ENCODE measurements at regions not wholly inside any gene's neighbourhood (a gene's known extent, or its start where the extent isn't known, plus 50 kb on each side); places are given as distances from the start of the nearest gene placed in this dataset.
"Not testable (repeated sequence)": the region's sequence is repeated elsewhere in the genome, so short reads cannot be mapped to it uniquely, and the experiment has no call there.

DNA sequence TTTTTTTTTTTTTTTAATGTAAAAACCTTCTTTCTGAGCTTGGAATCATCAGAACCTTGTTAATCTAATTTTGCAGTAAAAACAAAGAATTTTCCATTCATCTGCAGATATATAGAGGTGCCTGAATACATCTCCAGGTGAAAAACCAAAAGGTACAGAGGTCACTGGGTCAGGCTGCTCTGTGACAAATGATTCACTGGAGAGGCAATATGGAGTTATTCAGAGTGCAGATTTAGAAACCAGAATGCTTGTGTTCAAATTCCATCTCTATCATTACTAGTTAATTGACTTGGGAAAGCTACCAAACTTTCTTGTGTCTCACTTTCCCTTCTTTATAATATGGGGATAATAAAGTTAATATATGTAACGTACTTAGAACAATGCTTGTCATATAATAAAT is 51.5 kb upstream of the C1orf53 start:
- no peak for DNase-seq

- DNase-seq = no peak
Measured at GRCh38 chr1:197850042-197850441, 52.4 kb upstream of the C1orf53 start.

- no peak for DNase-seq
Measured at GRCh38 chr1:197848350-197848749, 54.1 kb upstream of the C1orf53 start.

DNA sequence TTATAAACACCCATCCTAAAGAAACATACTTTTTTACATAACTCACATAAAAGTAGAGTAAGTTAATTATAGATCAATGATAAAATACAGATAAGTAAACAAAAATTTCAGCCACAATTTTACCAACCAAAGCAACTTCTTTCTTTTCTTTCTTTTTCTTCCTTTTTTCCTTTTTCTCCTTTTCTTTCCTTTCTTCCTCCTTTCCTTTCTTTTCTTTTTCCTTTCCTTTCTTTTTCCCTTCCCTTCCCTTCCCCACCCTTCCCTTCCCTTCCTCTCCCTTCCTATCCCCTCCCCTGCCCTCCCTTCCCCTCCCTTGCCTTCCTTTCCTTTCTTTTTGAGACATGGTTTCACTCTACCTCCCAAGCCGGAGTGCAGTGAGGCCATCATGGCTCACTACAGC is 56.5 kb upstream of the C1orf53 start:
- DNase-seq = no peak

- no peak for DNase-seq
Measured at GRCh38 chr1:197844651-197845050, 57.8 kb upstream of the C1orf53 start.

- no peak for DNase-seq
Measured at GRCh38 chr1:197843401-197843800, 59.0 kb upstream of the C1orf53 start.

DNA sequence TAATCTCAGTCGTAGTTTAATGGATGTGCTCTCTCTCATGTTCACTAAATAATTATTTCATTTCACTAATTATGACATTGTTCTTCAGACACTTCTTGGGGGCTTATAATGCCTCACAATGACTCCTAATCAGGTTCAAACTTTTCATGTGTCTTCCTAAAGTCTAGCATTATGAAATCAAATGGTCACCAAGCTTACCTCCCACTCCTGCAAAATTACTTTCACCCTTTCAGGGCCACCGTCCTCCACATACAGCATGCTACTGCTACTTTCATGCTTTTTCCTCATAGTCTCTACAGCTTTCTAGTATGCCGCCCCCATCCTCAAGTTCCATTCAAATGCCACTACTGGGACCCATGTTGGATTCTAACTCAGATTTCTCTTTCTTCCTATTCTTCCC is 59.8 kb upstream of the C1orf53 start:
- DNase-seq = no peak

DNA sequence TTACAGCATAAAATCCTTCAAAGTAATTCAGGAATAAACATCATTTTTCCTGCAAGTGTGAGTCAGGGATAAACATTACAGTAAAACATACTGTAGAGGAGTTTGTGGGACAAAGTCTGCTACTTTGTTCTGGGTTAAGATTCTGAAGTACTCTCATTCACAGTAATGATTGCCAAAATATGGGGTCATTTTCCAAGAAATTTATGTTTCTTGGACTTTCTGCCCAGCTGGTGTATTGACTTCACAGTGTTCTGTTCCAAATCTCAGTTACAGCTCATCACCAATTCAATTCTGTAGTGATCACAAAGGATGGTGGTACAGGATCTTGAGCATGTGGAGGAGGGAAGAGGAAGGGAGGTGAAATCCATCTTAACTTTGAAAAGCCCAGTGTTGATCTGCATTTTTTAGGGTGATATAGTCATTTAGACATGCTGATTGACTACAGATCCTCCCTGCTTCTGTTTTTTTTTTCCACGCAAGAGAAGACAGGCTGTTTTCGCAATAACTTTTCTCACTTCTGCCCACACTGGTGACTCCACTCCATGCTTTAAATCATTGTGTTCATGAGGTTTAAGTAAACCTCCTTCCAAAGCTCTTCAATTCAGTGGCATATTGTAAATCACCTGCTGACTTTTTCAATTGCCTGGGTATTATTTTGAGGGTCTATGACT is 60.4 kb upstream of the C1orf53 start:
- peak; percentile 21 for DNase-seq

DNA sequence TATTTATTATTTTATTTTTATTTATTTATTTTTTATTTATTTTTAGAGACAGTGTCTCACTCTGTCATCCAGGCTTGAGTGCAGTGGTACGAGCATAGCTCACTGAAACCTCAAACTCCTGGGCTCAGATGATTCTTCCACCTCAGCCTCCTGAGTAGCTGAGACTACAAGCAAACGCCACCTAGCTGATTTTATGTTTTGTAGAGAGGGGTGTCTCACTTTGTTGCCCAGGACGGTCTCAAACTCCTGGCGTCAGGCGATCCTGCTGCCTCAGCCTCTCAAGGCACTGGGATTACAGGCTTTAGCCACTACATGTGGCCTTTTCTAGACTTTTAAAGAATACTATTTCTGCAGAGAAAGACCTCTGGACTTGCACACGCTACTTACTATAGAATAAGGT is 61.3 kb upstream of the C1orf53 start:
- DNase-seq = no peak

DNA sequence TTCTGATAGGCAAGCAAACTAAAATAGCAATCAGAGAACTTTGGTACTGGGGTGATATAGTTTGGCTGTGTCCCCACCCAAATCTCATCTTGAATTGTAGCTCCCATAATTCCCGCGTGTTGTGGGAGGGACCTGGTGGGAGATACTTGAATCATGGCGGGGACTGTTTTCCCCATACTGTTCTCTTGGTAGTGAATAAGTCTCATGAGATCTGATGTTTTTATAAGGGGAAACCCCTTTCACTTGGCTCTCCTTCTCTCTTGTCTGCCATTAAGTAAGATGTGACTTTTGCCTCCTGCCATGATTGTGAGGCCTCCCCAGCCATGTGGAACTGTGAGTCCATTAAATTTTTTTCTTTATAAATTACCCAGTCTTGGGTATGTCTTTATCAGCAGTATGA is 62.6 kb upstream of the C1orf53 start:
- not testable (repeated sequence) for DNase-seq

DNA sequence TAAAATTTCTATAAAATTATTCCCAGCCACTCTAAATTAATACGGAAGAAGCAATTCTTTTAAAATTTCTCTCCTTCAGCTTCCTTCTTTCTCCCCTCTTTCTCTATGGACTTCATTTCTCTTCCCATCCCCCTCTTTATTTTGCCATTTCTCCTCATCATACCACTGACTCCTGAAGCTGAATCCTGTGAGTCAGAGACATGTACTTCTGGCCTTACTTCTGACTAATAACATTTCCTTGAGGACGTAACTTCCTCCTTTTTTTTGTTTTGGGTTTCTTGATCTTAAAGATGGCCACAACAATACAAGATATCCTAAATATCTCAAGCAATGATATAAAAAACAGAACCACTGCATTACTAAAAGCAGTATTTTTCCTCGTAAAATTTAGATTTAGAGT is 63.6 kb upstream of the DENND1B start:
- no peak for DNase-seq

GRCh38 chr1:197837911-197838310 is 62.6 kb upstream of the DENND1B start:
- DNase-seq = no peak

GRCh38 chr1:197836356-197836755 is 61.1 kb upstream of the DENND1B start:
- not testable (repeated sequence) for DNase-seq

GRCh38 chr1:197829011-197829410 is 53.7 kb upstream of the DENND1B start:
- DNase-seq = not testable (repeated sequence)

DNA sequence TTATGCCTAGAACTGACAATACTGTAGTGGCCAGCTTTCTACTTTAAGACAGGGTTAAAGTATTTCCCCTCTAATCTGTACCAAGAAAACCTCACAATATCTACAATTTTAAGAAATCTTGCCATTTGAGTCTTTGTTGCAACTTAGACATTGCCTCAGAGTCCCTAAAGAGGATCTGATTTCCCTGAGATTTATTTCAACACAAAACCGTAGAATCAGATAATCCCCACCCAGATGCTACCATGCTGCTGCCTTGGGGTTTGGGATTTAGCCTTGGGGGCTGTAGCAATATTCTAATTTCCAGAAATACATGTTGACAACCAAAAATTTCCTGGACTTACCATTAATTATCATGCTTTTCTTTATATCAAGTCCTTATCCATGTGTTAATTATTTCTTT is 50.3 kb upstream of the DENND1B start:
- DNase-seq = no peak

All from NCI-H446 treated with DMSO at 0.1 percent for 48 hours (cell line).